NOMO-1 (cell line): ENCODE measurements at regions not wholly inside any gene's neighbourhood (a gene's known extent, or its start where the extent isn't known, plus 50 kb on each side); places are given as distances from the start of the nearest gene placed in this dataset.
A peak's percentile ranks its signal among the peaks of the same experiment; 100 is the strongest.
"Not testable (repeated sequence)": the region's sequence is repeated elsewhere in the genome, so short reads cannot be mapped to it uniquely, and the experiment has no call there.

ENCODE experiments used
- DNase-seq, 2 experiments: peaks; one replicate each; lab custom pipeline; 2025; ENCODE audit not compliant: unreplicated experiment in 2 of 2; lab: John Stamatoyannopoulos, UW

DNA sequence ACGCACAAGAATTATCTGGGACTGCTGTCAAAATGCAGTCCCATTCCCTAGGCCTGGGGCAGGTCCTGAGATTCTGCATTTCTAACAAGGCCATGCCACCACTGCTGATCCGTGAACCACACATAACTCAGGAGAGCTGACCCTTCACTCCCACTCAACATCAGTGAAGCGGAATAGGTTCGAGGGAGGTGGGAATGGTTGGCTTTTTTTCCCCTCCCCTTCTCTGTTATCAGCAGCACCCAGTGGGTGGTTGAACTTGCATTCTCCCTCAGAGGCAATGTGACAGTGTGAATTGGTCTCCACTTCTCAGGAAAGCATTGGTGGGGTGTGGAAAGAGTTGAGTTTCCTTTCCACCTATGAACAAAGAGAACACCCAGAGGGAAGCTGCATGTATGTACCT lies 344.3 kb downstream of the GADD45G start:
- no peak for DNase-seq

DNA sequence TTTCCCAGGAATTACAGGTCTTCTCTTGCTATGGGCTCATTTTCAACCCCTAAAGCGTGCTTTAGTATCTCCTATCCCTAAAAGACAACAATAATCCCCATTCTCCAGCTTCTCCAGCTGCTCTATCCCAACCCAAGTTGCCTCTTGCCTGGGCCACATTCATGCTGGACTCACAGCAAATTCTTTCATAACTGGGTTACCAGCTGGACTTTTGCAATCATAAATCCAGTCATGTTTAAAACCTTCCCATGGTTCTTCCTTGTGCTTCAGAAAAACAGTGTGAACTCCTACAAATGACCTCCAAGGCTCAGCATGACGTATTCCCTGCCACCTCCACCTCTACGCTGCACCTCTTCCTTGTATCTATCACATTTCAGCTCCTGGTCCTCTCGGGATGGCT lies 346.9 kb downstream of the GADD45G start:
- DNase-seq, result no peak

DNA sequence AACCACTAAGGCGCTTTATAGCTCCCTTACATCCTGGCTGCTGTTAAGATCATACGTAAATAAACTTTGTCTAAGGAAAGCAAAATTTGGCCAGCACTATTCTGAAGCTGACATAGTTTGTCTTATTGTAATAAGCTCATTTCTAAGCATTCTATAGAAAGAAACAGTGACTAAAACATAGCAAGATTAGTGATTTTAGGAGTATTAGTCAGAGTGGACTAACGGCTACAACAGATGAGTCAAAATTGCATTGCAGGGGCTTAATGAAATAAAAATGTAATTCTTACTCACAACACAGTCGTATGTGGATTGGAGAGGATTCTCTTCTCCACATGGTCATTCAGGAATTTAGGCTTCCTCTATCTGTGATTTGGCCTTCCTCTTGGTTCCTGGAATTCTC lies 347.6 kb downstream of the GADD45G start:
- DNase-seq, result no peak

- not testable (repeated sequence) for DNase-seq
Measured at GRCh38 chr9:89953263-89953662, 348.5 kb downstream of the GADD45G start.

GRCh38 chr9:89953824-89954615 lies 349.2 kb downstream of the GADD45G start:
- DNase-seq, result no peak

DNA sequence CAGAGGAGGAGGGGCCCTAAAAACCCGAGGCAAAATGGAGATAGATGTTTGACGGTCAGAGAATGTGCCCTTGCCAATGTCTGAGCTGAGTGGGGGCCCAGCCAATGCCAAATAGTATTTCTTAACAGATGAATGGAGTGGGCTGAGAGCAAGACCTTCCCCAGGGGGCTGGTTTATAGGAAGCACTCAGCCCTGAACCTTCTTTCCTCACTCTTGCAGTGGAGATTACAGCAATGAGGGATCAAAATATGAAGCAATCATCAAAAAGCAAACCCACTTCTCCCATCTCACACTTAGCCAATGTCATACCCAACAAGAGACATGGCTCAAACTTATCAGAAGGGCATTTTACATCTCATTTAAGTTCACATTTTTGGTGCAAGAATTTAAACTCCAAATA lies 350.3 kb downstream of the GADD45G start:
- DNase-seq, result no peak

- DNase-seq, result no peak
Measured at GRCh38 chr9:89955626-89956025, 350.8 kb downstream of the GADD45G start.

DNA sequence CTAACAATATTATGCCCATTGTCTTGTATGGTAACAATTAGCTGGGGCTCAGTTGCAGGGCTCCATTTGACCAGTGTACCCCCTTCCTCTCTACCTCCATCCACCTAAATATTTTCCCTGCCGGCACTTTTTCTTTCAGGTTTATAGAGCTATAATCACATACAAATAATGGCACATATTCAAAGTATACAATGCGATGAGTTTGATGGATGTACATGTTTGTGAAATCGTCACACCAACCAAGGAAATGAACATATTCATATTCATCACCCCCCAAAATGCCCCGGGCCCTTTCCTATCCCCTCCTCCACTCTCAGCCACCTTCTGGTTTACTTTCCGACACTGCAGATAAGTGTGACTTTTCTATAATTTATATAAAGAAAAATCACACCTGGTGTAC lies 351.5 kb downstream of the GADD45G start:
- no peak for DNase-seq

DNA sequence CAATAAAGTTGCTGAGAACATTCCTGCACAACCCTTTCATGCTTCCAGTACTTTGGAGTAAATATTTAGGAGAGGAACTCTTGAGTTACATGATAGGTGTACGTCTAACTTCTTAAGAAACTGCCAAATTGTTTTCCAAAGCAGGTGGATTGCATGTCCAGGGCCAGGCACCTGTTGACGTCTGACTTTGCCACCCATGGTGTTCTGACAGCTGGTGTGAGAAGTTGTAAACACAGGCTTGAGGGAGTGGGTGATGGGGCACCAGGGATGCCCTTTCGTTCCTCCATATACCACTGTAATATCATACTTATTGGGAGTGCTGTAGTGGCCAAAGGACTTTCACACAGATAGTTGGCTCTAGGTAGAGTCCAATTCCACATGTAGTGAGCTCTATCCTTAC lies 352.1 kb downstream of the GADD45G start:
- DNase-seq, result no peak

DNA sequence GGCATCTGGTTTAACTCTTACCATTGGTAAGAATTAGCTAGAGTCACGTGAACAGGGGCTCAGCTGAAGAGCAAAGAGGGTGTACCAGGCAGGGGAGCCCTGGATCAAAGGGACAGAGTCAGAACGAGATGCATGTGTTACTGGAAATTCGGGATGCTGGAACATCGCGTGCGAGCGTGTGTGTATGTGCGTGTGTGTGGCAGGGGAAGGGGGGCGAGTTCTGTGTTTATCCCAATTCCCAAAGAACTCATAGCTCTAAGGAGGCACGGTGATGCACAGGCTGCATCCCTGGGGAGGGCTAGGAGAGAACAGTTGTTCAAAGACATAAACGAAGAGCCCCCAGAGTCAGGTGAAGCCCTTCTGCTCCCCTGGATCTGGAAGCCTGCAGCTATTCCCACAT lies 353.3 kb downstream of the GADD45G start:
- no peak for DNase-seq

GRCh38 chr9:89961616-89962341 lies 357.0 kb downstream of the GADD45G start:
- DNase-seq, result peak in 1 of 2 experiments; percentile 37

- no peak for DNase-seq
Measured at GRCh38 chr9:89963280-89963679, 358.5 kb downstream of the GADD45G start.

- DNase-seq, result no peak
Measured at GRCh38 chr9:89967527-89967926, 362.7 kb downstream of the GADD45G start.

GRCh38 chr9:89969156-89969675 lies 364.4 kb downstream of the GADD45G start:
- DNase-seq, result peak; percentile 13 to 23

DNA sequence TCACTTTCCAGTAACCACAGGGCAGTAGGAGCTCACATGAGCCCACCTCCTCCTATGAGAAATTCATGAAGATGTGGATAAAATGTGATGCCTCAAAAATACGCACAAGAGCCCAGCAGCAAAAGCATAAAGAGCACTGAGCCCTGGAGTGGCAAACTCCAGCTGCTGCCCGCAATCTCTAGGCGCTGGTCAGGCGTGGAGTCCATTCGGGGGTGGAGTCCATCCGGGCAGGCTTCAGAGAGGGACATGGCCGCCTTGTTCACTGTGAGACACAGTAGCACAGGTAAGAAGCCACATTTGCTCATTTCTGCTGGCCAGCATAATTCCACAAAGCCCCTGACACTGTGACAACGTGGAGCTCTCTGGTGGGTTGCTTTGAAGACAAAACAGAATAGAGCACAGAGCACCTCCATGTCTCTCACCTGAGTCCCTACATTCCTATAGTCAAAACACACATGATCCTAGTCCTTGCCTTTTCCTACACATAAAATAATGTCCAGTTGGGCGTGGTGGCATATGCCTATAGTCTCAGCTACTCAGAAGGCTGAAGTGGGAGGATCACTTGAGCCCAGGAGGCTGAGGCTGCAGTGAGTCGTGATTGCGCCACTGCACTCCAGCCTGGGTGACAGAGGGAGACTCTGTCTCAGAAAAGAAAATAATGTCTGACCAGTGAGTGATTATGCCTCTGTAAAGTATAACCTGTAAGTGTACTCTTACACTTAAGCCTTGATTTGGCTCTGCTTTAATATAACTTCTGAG lies 365.2 kb downstream of the GADD45G start:
- DNase-seq, result no peak

DNA sequence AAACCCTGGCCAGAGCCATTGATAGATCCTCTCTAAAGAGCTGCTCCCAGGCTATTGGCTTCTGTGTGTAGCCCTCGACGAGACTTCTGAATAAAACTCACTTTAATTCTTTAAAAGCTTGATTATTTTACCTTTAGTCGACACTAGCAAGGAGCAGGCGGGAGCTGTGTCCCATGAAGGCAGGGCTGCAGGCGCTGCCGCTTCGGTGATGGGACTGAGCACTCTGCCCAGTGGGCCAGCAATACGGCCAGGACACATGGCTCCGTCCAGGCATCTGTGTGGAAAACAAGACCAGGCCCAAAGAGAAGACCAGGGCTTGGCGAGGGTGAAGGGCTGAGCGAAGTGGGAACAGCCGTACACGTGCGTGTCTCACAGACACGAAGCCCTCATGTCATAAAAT lies 365.9 kb downstream of the GADD45G start:
- no peak for DNase-seq

DNA sequence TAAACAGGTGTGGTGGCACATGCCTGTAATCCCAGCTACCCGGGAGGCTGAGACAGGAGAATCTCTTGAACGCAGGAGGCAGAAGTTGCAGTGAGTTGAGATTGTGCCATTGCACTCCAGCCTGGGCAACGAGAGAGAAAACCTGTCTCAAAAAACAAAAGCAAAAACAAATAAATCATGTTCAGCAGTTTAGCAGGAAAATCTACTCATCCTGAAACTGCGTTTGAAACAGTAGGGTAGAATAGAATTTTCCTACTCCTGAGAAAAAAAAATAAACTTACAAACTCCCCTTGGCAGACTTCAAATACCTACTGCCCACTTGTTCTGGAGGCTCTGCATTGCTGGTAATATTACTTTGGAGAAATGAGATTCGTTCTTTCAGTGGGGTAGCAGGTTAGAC lies 367.7 kb downstream of the GADD45G start:
- DNase-seq, result no peak

- no peak for DNase-seq
Measured at GRCh38 chr9:89974582-89974981, 369.8 kb downstream of the GADD45G start.

GRCh38 chr9:89975024-89975423 lies 370.2 kb downstream of the GADD45G start:
- no peak for DNase-seq

GRCh38 chr9:89975630-89976029 lies 370.8 kb downstream of the GADD45G start:
- DNase-seq, result no peak

DNA sequence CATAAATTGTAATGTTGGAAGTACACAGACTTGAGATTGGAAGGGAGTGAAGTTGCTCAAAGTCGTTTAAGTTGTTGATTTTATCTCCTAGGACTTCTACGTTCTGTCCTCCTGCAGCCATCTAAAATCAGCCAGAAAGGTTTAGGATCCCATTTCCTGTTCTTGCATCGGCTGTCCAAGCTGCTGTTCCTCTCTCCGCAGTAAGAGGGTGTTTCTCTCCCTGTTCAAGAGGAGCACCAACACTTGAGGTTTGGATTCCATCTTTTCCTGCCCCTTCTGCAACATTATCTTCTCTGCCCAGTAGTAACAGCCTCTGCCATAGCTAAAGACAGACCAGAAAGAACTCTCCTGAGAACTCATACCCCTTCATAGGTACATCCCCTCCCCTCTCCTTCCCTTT lies 373.4 kb downstream of the GADD45G start:
- no peak for DNase-seq
